Head of caudate nucleus (tissue), 42 donors: ENCODE measurements at regions not wholly inside any gene's neighbourhood (a gene's known extent, or its start where the extent isn't known, plus 50 kb on each side); places are given as distances from the start of the nearest gene placed in this dataset.
"Not testable (repeated sequence)": the region's sequence is repeated elsewhere in the genome, so short reads cannot be mapped to it uniquely, and the experiment has no call there.

Experiments
- DNase-seq, 42 donors: peaks; one replicate each; pipeline versions ENCODE4 v3.0.0 to v3.0.0-alpha.2; 2020 to 2021; ENCODE audit warnings: mixed read lengths in 7 of 42
- intact Hi-C: fragments of 100-400 bp; cut with DNase I; formaldehyde crosslinking; loops from one replicate; pipeline ENCODE4 v1.15.0; 2022

GRCh38 chr13:111696121-111696520 is 370.8 kb upstream of the SOX1 start:
- DNase-seq, intact Hi-C loops: not testable (repeated sequence)

- DNase-seq, intact Hi-C loops: not testable (repeated sequence)
Observed at GRCh38 chr13:111702059-111702458, 364.9 kb upstream of the SOX1 start.
